Loucy (cell line): ENCODE measurements at regions not wholly inside any gene's neighbourhood (a gene's known extent, or its start where the extent isn't known, plus 50 kb on each side); places are given as distances from the start of the nearest gene placed in this dataset.

ENCODE experiments used
- CTCF ChIP-seq: fragments of 200-600 bp; sonication (generic); conservative IDR thresholded peaks from 2 replicates; pipeline ENCODE4 v1.5.1; 2014; ENCODE audit warnings: mild to moderate bottlenecking, antibody characterized with exemption, low read length
- EZH2phosphoT487 ChIP-seq: fragments of 200-600 bp; IDR thresholded peaks from 2 replicates; pipeline ENCODE4 v1.6.1; 2018; ENCODE audit warnings: antibody characterized with exemption, mild to moderate bottlenecking, moderate library complexity, borderline replicate concordance

- no peak for TF ChIP-seq CTCF
- TF ChIP-seq EZH2phosphoT487 = no peak
These were observed 194.3 kb downstream of the MTX2 start for GRCh38 chr2:176463546-176463945.
